Muscle layer of colon (tissue), 2 donors: ENCODE measurements at regions not wholly inside any gene's neighbourhood (a gene's known extent, or its start where the extent isn't known, plus 50 kb on each side); places are given as distances from the start of the nearest gene placed in this dataset.

Experiments
- H3K27ac ChIP-seq: one replicate; pipeline ENCODE4 v1.7.0; 2013; ENCODE audit warnings: low read depth, mild to moderate bottlenecking, low read length, moderate library complexity
- H3K27me3 ChIP-seq, 2 donors: one replicate each; pipeline ENCODE4 v1.7.0; 2013; ENCODE audit warnings: low read length in 2 of 2, mild to moderate bottlenecking in 2 of 2; ENCODE audit not compliant: insufficient read depth in 2 of 2, control insufficient read depth in 1 of 2
- H3K36me3 ChIP-seq: one replicate; pipeline ENCODE4 v1.7.0; 2013; ENCODE audit warnings: mild to moderate bottlenecking, low read length; ENCODE audit not compliant: insufficient read depth
- H3K4me1 ChIP-seq: one replicate; pipeline ENCODE4 v1.7.0; 2013; ENCODE audit warnings: mild to moderate bottlenecking, low read length; ENCODE audit not compliant: insufficient read depth
- H3K4me3 ChIP-seq, 2 donors: one replicate each; pipeline ENCODE4 v1.7.0; 2013; ENCODE audit warnings: low read length in 2 of 2, low read depth in 1 of 2, mild to moderate bottlenecking in 1 of 2, moderate library complexity in 1 of 2
- H3K9ac ChIP-seq: one replicate; pipeline ENCODE4 v1.7.0; 2013; ENCODE audit warnings: low read length
- H3K9me3 ChIP-seq: one replicate; pipeline ENCODE4 v1.7.0; 2013; ENCODE audit warnings: mild to moderate bottlenecking, low read length
- donor health status: abdominal sarcoma.
- donor health status: Adenocarcinoma of cecum.

DNA sequence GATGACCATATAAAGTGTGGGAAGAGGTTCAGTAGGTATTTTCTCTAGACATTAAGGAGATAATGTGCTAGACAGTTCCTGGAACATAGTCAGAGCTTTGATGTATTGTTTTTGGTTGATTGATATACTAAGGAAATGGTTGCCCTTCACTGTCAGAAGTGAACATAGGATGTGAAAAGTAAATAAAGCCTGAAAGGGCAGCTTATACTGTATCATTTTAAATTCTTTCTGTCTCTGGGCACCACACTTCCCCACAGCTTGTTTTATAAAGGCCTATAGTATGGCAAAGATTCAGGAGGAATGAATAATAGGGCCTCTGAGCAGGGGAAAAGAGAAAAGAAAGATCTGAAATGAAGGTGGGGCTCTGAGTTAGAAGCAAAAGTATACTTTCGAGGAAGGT, 72.7 kb upstream of the ITPRID2 start:
- no peak overlapping the region for H3K9ac ChIP-seq
- no peaks in the 10 kb centered on the region for H3K4me1 ChIP-seq
- H3K36me3 ChIP-seq, result no peaks in the 10 kb centered on the region
- H3K27me3 ChIP-seq, result no peaks in the 10 kb centered on the region
- H3K4me3 ChIP-seq, result no peak overlapping the region
- H3K9me3 ChIP-seq, result no peaks in the 10 kb centered on the region
- H3K27ac ChIP-seq, result no peak overlapping the region

- no peaks in the 10 kb centered on the region for H3K36me3 ChIP-seq
- H3K9ac ChIP-seq, result no peak overlapping the region
- H3K4me3 ChIP-seq, result no peak overlapping the region
- H3K27ac ChIP-seq, result no peak overlapping the region
- no peaks in the 10 kb centered on the region for H3K9me3 ChIP-seq
- H3K4me1 ChIP-seq, result no peaks in the 10 kb centered on the region
- H3K27me3 ChIP-seq, result no peaks in the 10 kb centered on the region
These were observed 70.5 kb upstream of the ITPRID2 start for GRCh38 chr2:181821049-181821448.

DNA sequence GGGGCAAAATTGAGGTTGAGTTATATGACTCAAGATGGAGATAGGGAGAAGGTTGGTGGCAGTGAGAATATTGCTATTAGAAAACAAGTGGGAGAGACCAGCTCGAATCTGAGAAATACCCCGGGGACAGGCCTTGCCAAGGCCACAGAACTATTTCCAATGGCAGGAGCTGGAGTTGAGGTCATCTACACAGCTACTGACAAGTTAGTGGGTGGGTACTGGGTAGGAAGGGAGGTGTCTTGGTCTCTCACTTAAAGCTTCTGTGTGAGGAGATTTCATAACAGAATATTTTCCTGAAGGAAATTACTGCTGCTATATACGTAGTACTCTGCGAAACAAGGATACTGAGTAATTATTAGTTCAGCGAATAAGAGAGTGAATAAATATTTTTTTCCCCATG, 69.4 kb upstream of the ITPRID2 start:
- H3K4me3 ChIP-seq, result no peak overlapping the region
- H3K36me3 ChIP-seq, result no peaks in the 10 kb centered on the region
- H3K9ac ChIP-seq, result no peak overlapping the region
- H3K4me1 ChIP-seq, result no peaks in the 10 kb centered on the region
- no peaks in the 10 kb centered on the region for H3K27me3 ChIP-seq
- no peak overlapping the region for H3K27ac ChIP-seq
- H3K9me3 ChIP-seq, result no peaks in the 10 kb centered on the region

- Histone ChIP-seq H3K4me3 (no peak overlapping the region), H3K9ac (no peak overlapping the region), H3K9me3 (no peaks in the 10 kb centered on the region), H3K36me3 (no peaks in the 10 kb centered on the region), H3K4me1 (no peaks in the 10 kb centered on the region), H3K27ac (no peak overlapping the region), H3K27me3 (no peaks in the 10 kb centered on the region)
These were observed 68.1 kb upstream of the ITPRID2 start for GRCh38 chr2:181823405-181823804.

DNA sequence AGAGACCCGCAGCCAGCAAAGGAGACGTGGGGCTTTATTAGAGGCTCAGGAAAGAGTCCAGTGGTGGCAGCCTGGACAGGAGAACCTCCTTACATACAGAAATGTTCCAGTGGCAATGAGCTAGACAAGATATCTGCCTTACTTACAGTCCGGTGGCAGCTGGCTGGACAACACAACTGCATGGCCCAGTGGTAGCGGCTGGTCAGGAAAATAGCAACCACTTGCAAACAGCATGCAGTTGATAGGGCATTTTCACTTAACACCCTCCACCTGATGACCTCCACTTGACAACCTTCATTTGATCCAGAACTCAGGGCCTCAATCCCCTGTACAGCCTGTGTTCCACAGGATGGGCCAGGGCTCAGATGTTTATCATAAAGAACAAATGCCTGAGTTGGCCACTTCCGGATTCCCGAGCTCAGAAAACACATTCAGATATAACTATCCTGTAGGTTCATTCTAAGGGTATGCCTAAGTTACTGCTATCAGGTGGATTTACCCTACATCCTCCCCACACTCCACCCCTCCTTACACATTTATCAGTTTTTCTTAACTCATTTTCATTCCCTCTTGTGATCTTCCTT, 63.3 kb upstream of the ITPRID2 start:
- Histone ChIP-seq H3K4me3 (no peak overlapping the region), H3K4me1 (no peaks in the 10 kb centered on the region), H3K9ac (no peak overlapping the region), H3K36me3 (no peaks in the 10 kb centered on the region), H3K27ac (no peak overlapping the region), H3K9me3 (no peaks in the 10 kb centered on the region), H3K27me3 (no peaks in the 10 kb centered on the region)

DNA sequence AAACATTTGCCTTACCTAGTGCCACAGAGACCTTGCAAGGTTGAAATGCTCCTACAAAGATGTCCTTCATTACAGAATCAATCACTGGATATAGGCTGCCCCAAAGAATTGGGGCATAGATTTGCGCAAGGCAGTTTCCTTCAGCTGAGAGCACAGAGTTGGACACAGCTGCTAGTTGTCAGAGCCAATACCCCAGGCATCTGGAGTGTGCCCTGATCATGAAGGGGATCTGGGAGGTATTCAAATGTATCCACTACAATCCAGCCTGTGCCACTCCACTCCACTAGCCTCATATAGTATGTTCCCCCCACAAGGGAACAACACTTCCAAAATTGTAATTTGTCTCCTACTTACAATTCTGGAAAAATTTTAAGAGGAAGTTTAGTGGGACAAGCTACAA, 62.3 kb upstream of the ITPRID2 start:
- no peaks in the 10 kb centered on the region for H3K4me1 ChIP-seq
- no peak overlapping the region for H3K9ac ChIP-seq
- H3K36me3 ChIP-seq, result no peaks in the 10 kb centered on the region
- H3K27ac ChIP-seq, result no peak overlapping the region
- no peak overlapping the region for H3K4me3 ChIP-seq
- H3K9me3 ChIP-seq, result no peaks in the 10 kb centered on the region
- no peaks in the 10 kb centered on the region for H3K27me3 ChIP-seq

DNA sequence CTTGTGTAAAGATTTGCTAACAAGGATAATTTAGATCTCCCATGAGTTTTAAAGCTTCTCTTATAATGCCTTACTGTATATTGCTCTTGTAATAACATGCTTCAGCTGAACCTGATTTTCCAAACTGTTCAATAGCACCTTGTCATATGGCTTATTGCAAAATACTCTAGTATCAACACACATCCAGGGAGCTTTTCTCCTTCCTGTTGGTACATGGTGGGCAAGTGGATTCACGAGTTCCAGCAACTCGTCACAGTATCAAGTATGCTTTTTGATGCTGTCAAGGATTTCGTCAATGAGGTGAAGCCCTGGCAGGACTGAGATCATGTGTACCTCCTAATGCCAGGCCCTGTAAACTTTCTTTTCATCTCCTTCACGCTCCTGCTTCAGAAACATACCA, 59.5 kb upstream of the ITPRID2 start:
- Histone ChIP-seq H3K27me3 (no peaks in the 10 kb centered on the region), H3K36me3 (no peaks in the 10 kb centered on the region), H3K4me3 (no peak overlapping the region), H3K9ac (no peak overlapping the region), H3K27ac (no peak overlapping the region), H3K9me3 (no peaks in the 10 kb centered on the region), H3K4me1 (no peaks in the 10 kb centered on the region)

DNA sequence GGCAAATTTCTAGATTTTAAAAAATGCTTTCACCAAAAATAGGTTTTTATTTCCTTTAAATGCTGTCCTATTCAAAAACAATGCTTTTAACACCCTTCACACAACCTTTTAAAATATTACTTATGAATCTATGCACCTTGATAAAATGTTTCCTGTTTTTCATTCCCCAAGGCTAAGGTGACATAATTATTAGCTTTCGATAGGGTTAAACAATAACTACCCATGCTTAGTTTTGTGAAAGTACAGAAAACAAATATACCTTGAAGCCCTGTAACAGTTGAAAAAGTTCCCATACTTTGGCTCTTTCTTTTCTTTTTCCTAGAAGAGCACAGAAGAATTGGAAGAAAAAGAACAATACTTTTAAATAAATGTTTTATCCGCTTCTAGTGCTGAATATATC, 54.9 kb upstream of the ITPRID2 start:
- Histone ChIP-seq H3K9ac (no peak overlapping the region), H3K9me3 (no peaks in the 10 kb centered on the region), H3K4me1 (no peaks in the 10 kb centered on the region), H3K36me3 (no peaks in the 10 kb centered on the region), H3K27me3 (no peaks in the 10 kb centered on the region), H3K4me3 (no peak overlapping the region), H3K27ac (no peak overlapping the region)

- no peaks in the 10 kb centered on the region for H3K4me1 ChIP-seq
- no peak overlapping the region for H3K9ac ChIP-seq
- no peaks in the 10 kb centered on the region for H3K27me3 ChIP-seq
- H3K4me3 ChIP-seq, result no peak overlapping the region
- no peaks in the 10 kb centered on the region for H3K36me3 ChIP-seq
- H3K9me3 ChIP-seq, result no peaks in the 10 kb centered on the region
- H3K27ac ChIP-seq, result no peak overlapping the region
These were observed 54.0 kb upstream of the ITPRID2 start for GRCh38 chr2:181837563-181837962.

- H3K4me3 ChIP-seq, result no peak overlapping the region
- H3K9me3 ChIP-seq, result no peaks in the 10 kb centered on the region
- no peaks in the 10 kb centered on the region for H3K27me3 ChIP-seq
- H3K27ac ChIP-seq, result no peak overlapping the region
- H3K4me1 ChIP-seq, result no peaks in the 10 kb centered on the region
- H3K36me3 ChIP-seq, result no peaks in the 10 kb centered on the region
- H3K9ac ChIP-seq, result no peak overlapping the region
These were observed 51.7 kb upstream of the ITPRID2 start for GRCh38 chr2:181839811-181840210.

- Histone ChIP-seq H3K4me3 (no peak overlapping the region), H3K27ac (no peak overlapping the region), H3K9me3 (no peaks in the 10 kb centered on the region), H3K27me3 (no peaks in the 10 kb centered on the region), H3K36me3 (no peaks in the 10 kb centered on the region), H3K9ac (no peak overlapping the region), H3K4me1 (no peaks in the 10 kb centered on the region)
These were observed 50.5 kb upstream of the ITPRID2 start for GRCh38 chr2:181841079-181841478.
